GM21447 (cell line): ENCODE measurements at regions not wholly inside any gene's neighbourhood (a gene's known extent, or its start where the extent isn't known, plus 50 kb on each side); places are given as distances from the start of the nearest gene placed in this dataset.

Experiments
- ATAC-seq: cut with Tn5 transposase; IDR thresholded peaks from one replicate; pipeline ENCODE4 v1.9.1; 2021; ENCODE audit not compliant: unreplicated experiment

DNA sequence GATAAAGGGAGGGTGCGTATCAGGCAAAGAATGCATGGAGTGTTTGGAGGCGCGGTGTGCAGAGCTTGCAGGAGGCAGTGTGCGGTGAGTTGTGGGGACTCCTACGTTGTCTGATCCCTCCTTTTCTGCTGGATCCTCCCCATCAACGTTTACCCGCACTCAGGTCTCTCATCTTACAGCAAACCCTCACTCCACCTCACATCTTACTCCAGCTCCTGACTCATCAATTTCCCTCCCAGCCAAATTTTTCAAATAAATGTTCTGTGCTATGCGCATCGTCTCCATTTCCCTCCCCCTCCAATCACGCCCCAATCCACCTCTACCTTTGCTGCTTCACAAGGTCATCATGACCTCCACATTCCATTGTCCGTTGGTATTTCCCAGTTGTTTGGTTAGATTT, 138.9 kb upstream of the KLF4 start:
- ATAC-seq, result no peak

DNA sequence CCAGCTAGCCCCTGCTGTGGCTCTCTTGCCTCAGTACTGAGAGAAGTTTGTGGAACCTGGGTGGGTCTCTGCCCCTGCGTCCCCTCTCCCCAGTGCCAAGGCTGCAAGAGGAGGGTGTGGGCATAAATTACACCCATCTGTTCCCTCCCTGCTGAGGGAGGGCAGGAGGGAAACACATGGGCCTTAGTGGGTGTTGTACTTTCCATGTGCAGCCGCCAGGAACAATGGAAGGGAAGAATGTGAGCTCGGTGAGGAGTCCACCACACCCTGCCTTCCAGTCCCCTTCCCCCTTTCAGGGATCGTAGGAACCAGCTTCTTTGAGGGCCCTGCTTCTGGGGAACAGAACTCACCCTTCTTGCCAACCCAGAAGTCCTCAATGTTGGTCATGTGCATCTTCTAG, 138.2 kb upstream of the KLF4 start:
- ATAC-seq, result no peak

DNA sequence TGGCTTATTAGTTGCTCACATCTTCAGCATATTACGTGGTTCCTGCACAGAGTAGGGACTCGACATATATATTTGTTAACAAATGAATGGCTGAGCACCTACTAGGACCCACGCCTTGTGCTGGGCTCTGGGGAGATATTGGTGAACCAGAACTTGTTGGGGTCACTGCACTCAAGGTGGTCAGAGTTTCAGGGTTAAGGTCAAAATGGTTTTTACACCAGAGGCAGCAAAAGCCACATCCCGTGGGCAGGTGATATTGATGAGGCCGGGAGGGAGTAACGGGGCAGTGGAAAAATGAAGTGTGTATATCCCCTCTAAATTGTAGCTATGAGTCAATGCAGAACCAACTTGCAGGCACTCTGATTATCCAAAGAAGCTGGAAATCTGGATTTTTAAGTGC, 136.5 kb upstream of the KLF4 start:
- no peak for ATAC-seq

- ATAC-seq, result no peak
These were observed 135.9 kb upstream of the KLF4 start for GRCh38 chr9:107625383-107625984.

DNA sequence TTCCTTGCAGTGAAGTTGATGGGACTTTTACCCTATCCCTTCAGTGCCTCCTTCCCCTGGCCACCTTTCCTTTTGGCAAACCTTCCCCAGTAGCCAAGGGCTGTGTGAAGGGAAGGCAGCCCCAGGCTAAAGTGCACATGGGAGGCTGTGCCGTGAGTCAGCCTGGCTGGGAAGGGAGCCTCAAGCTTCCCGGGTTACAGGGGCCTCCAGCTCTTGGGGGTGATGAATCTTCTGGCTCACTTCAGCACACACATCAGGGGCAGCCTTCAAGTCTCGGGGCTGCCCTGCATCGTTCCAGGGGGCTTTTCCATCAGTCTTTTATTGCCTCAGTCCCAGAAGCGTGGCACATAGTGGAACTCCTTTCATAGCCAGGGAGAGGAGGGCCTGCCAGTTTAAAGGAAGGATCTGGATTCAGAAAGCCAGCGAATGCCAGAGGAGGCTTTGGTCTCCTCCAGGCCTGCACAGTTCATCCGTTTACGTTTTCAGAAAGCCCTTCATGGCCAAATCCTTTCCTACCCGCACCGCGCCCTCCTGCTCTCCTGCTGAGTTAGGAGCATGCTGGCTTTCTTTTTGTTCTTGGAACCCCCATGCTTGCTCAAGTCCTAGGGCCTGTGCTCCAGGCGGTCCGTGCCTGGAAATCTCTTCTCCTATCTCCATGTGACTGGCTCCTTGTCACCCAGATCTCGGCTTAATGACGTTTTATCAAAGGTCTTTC, 134.8 kb upstream of the KLF4 start:
- ATAC-seq, result no peak

- ATAC-seq, result no peak
These were observed 131.9 kb upstream of the KLF4 start for GRCh38 chr9:107621436-107621835.

- ATAC-seq, result no peak
These were observed 131.2 kb upstream of the KLF4 start for GRCh38 chr9:107620801-107621200.

DNA sequence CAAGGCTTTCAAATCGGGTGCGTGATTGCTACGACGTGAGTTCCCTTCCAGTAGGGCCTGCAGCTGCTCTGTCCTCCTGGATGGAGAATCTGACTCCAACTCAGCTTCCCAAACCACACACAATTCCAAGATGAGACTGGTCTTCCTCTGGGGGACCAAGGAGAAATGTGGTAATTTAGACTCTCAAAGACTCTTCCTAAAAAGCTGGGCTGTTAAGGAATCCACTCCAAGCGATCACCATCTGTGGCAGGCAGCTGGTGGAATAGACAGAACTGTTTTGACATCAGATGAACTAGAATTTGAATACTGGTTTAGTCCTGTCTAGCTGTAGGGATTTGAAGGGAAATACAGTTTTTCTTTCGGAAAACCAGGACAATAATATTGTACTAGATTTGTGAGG, 130.7 kb upstream of the KLF4 start:
- ATAC-seq, result no peak

DNA sequence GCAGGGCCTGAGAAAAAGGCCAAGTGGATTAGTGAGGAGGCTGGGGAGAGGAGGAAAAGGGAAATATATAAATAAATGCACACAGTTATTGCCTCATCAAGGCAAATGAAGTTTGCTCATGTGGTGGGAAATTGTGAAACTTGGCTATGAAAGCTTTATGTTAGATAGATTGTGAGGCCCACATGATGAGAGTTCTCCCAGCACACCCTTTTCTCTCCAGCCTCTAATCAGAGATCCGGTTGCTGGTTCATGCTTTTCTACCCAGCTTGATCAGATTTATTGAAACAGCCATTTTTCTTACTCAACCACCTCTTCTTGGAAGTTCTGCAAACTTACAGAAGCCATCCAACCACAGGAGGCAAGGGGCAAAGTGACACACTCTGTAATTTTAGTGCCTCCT, 125.8 kb upstream of the KLF4 start:
- no peak for ATAC-seq

GRCh38 chr9:107614765-107615164, 125.2 kb upstream of the KLF4 start:
- ATAC-seq, result no peak

GRCh38 chr9:107613321-107613720, 123.8 kb upstream of the KLF4 start:
- no peak for ATAC-seq

- no peak for ATAC-seq
These were observed 122.6 kb upstream of the KLF4 start for GRCh38 chr9:107612136-107612535.

- ATAC-seq, result no peak
These were observed 120.0 kb upstream of the KLF4 start for GRCh38 chr9:107609547-107609946.

GRCh38 chr9:107606149-107606790, 116.7 kb upstream of the KLF4 start:
- no peak for ATAC-seq

- no peak for ATAC-seq
These were observed 115.5 kb upstream of the KLF4 start for GRCh38 chr9:107605041-107605440.

DNA sequence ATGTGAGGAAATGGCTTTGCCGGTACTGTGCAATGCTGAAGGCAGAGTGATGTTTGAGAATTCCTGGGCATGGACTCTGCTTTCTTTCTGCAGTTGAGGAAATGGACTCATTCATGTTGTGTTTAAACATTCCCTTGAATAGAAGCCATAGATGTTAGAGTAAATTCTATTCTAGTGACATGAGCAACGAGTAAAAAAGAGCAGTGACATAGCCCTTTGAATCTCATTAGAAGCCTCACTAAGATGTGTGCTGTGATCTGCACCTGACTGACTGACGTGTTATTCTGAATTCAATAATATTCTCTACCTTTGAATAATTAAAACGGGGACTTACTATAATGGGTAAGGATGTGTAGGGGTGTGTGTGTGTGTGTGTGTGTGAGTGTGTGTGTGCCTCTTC, 113.7 kb upstream of the KLF4 start:
- no peak for ATAC-seq

- ATAC-seq, result no peak
These were observed 110.5 kb upstream of the KLF4 start for GRCh38 chr9:107600060-107600573.

DNA sequence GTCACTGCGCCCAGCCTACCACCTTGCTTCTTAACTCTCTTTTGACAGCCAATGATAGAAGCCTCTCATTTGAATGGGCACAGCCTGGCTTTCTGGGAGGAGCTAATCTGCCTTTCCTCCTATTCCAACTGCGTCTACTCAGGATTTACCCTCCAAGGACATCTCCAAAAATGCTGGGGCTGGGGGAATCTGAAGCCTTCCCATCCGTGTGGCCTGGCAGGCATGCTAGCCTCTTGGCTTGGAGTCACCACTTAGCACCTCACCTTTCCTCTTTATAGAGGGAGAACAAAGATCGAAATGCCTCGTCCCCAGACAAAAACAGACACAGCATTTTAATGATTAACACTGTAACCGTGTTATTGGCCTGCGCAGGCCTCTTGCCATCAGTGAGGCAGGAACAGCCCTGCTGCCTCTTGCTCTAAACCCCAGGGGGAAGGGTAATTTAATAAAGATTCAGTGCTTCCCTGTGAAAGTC, 108.2 kb upstream of the KLF4 start:
- ATAC-seq, result no peak

DNA sequence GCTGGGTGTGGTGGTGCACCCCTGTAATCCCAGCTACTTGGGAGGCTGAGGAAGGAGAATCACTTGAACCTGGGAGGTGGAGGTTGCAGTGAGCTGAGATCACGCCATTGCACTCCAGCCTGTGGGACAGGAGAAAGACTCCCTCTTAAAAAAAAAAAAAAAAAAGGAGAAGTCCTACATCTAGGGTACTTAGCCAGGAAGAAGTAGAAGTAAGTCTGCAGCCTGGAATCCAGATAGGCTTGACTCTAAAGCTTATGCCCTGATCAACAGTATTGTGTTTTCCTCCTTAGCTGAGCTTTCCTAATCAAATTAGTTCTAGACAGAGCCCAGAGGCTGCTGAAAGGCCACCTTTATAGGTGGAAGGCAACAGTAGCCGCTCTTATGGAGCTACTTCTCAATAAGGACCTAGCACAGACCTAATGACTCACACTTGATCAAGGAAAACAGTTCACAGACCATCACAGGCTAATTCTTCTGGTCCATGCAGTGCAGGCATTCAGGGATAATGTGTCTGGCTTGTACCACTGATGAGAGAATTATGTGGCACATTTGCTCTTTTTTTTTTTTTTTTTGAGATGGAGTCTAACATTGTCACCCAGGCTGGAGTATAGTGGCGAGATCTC, 105.5 kb upstream of the KLF4 start:
- ATAC-seq, result no peak

- no peak for ATAC-seq
These were observed 103.8 kb upstream of the KLF4 start for GRCh38 chr9:107593224-107593870.

DNA sequence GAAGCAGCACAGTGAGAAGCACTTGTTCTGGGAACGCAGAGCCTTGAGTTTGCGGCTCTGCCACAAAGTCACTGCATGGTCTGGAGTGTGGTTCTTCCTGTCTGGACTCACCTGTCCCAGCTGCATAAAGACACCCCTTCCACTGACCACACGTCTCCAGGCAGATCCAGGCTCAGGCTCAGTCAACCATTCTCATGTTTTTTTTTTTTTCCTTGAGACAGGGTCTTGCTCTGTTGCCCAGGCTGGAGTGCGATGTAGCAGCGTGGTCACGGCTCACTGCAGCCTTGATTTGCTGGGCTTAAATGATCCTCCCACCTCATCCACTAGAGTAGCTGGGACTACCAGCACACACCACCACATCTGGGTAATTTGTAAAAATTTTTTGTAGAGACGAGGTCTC, 102.9 kb upstream of the KLF4 start:
- ATAC-seq, result no peak
